GM19023 (cell line): ENCODE measurements at regions not wholly inside any gene's neighbourhood (a gene's known extent, or its start where the extent isn't known, plus 50 kb on each side); places are given as distances from the start of the nearest gene placed in this dataset.
"Not testable (repeated sequence)": the region's sequence is repeated elsewhere in the genome, so short reads cannot be mapped to it uniquely, and the experiment has no call there.

Source experiments
- ATAC-seq: cut with Tn5 transposase; IDR thresholded peaks from one replicate; pipeline ENCODE4 v1.9.1; 2021; ENCODE audit warnings: mild to moderate bottlenecking, moderate library complexity; ENCODE audit not compliant: unreplicated experiment

- no peak for ATAC-seq
These were observed 60.2 kb downstream of the THNSL1 start for GRCh38 chr10:25076506-25077177.

GRCh38 chr10:25078658-25079431 lies 62.4 kb downstream of the THNSL1 start:
- ATAC-seq: no peak

GRCh38 chr10:25080880-25081581 lies 64.6 kb downstream of the THNSL1 start:
- peak; percentile 68 for ATAC-seq

- no peak for ATAC-seq
These were observed 66.1 kb downstream of the THNSL1 start for GRCh38 chr10:25082276-25083204.

- no peak for ATAC-seq
These were observed 67.2 kb downstream of the THNSL1 start for GRCh38 chr10:25083546-25084111.

GRCh38 chr10:25084447-25084846 lies 68.0 kb downstream of the THNSL1 start:
- ATAC-seq: no peak

GRCh38 chr10:25094590-25094989 lies 78.2 kb downstream of the THNSL1 start:
- ATAC-seq: no peak

- no peak for ATAC-seq
These were observed 77.0 kb upstream of the GPR158 start for GRCh38 chr10:25097669-25098411.

GRCh38 chr10:25100141-25100540 lies 74.7 kb upstream of the GPR158 start:
- no peak for ATAC-seq

- ATAC-seq: no peak
These were observed 73.2 kb upstream of the GPR158 start for GRCh38 chr10:25101461-25102146.

- no peak for ATAC-seq
These were observed 72.5 kb upstream of the GPR158 start for GRCh38 chr10:25102147-25102822.

- ATAC-seq: no peak
These were observed 71.1 kb upstream of the GPR158 start for GRCh38 chr10:25103703-25104102.

GRCh38 chr10:25104441-25104840 lies 70.4 kb upstream of the GPR158 start:
- ATAC-seq: no peak

- ATAC-seq: no peak
These were observed 69.5 kb upstream of the GPR158 start for GRCh38 chr10:25105262-25105661.

- ATAC-seq: no peak
These were observed 69.0 kb upstream of the GPR158 start for GRCh38 chr10:25105743-25106260.

GRCh38 chr10:25107756-25108155 lies 67.0 kb upstream of the GPR158 start:
- no peak for ATAC-seq

GRCh38 chr10:25109896-25110295 lies 64.9 kb upstream of the GPR158 start:
- ATAC-seq: not testable (repeated sequence)

GRCh38 chr10:25112016-25112415 lies 62.8 kb upstream of the GPR158 start:
- ATAC-seq: no peak
